ENCODE measurements at regions not wholly inside any gene's neighbourhood (a gene's known extent, or its start where the extent isn't known, plus 50 kb on each side); places are given as distances from the start of the nearest gene placed in this dataset.

DNA sequence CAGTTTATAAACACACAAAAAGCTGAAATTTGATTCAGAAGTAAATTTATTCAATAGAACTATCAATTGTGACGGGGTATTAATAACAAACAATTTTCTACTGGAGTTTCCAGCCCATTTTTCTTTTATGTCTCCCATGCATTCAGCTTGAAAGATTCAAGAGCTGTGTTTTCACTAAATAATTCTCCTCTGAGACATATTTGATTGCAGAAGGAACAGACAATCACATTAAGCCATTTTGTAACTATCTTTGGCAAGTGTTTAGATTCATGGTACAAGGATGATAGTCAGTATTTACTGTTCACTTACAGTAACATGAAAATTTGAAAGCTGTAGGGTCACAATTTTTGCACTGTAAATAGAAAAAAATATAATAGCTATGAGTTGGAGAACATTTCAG lies 198.4 kb upstream of the TACR3 start:
- no peak for TF ChIP-seq CTCF (IDR thresholded peaks at IDR 0.05)
- TF ChIP-seq EZH2 (IDR thresholded peaks at IDR 0.05), result no peak

Measured in neural progenitor cell (in vitro differentiated cells).